SK-N-SH (cell line): ENCODE measurements at regions not wholly inside any gene's neighbourhood (a gene's known extent, or its start where the extent isn't known, plus 50 kb on each side); places are given as distances from the start of the nearest gene placed in this dataset.

ENCODE experiments used
- CTCF ChIA-PET: fragments of 300-600, 350-600 bp; formaldehyde crosslinking; extraction: SDS; loops from one replicate; lab custom pipeline; 2021; lab: Yijun Ruan, JAX
- POLR2A ChIA-PET: fragments of 350-600 bp; sonication (Branson Sonifier 250); formaldehyde crosslinking; extraction: SDS; loops from one replicate; lab custom pipeline; 2020; ENCODE audit warnings: antibody characterized with exemption, inconsistent platforms; lab: Yijun Ruan, JAX
- DNase-seq: peaks from one replicate; pipeline ENCODE4 v3.0.0; 2012
- H2AFZ ChIP-seq: fragments of 200-600 bp; sonication (generic); 2 replicates; pipeline ENCODE4 v1.8.1; 2016; ENCODE audit warnings: antibody characterized with exemption, mild to moderate bottlenecking, low read depth
- H3F3A ChIP-seq: fragments of 200-600 bp; sonication (generic); replicated peaks from 2 replicates; pipeline ENCODE3; 2016; ENCODE audit warnings: antibody characterized with exemption, mild to moderate bottlenecking; ENCODE audit not compliant: insufficient read depth
- H3K27ac ChIP-seq, 2 experiments: fragments of 200-500 bp in 1 of 2; fragments of 200-600 bp in 1 of 2; sonication (Bioruptor generic) in 1 of 2; sonication (generic), shearing (Covaris generic) in 1 of 2; 2 replicates each; pipeline versions ENCODE4 v1.5.1 to v1.6.1; 2014 to 2016; ENCODE audit warnings: low read depth in 2 of 2, inconsistent platforms in 1 of 2, low read length in 1 of 2, mild to moderate bottlenecking in 1 of 2, mixed read lengths in 1 of 2
- H3K27me3 ChIP-seq: fragments of 200-600 bp; sonication (generic), shearing (Covaris generic); 2 replicates; pipeline ENCODE4 v1.6.1; 2016; ENCODE audit warnings: mixed run types; ENCODE audit not compliant: insufficient read depth
- H3K36me3 ChIP-seq, 2 experiments: fragments of 200-500 bp in 1 of 2; fragments of 200-600 bp in 1 of 2; sonication (Bioruptor generic) in 1 of 2; sonication (generic) in 1 of 2; replicated peaks in 1 of 2; 2 replicates each; pipeline versions ENCODE3 to v1.5.1; 2014 to 2016; ENCODE audit warnings: low read length in 1 of 2, mild to moderate bottlenecking in 1 of 2; ENCODE audit not compliant: insufficient read depth in 2 of 2, control insufficient read depth in 1 of 2
- H3K4me1 ChIP-seq, 2 experiments: fragments of 200-500 bp in 1 of 2; fragments of 200-600 bp in 1 of 2; sonication (Bioruptor generic) in 1 of 2; sonication (generic), shearing (Covaris generic) in 1 of 2; 2 replicates each; pipeline versions ENCODE4 v1.5.1 to v1.6.1; 2014 to 2016; ENCODE audit warnings: low read depth in 1 of 2, low read length in 1 of 2, mixed run types in 1 of 2; ENCODE audit not compliant: insufficient read depth in 2 of 2, control insufficient read depth in 1 of 2
- H3K4me2 ChIP-seq: fragments of 200-600 bp; sonication (generic), shearing (Covaris generic); 2 replicates; pipeline ENCODE4 v1.6.1; 2017; ENCODE audit warnings: mixed run types
- H3K4me3 ChIP-seq, 2 experiments: fragments of 200-500 bp in 1 of 2; fragments of 200-600 bp in 1 of 2; sonication (Bioruptor generic) in 1 of 2; sonication (generic), shearing (Covaris generic) in 1 of 2; 2 replicates each; pipeline versions ENCODE4 v1.5.1 to v1.8.1; 2014 to 2016; ENCODE audit warnings: low read depth in 2 of 2, inconsistent platforms in 1 of 2, low read length in 1 of 2, mild to moderate bottlenecking in 1 of 2, mixed read lengths in 1 of 2, moderate library complexity in 1 of 2
- H3K79me2 ChIP-seq: fragments of 200-600 bp; sonication (generic); 2 replicates; pipeline ENCODE4 v1.8.1; 2017; ENCODE audit warnings: mild to moderate bottlenecking; ENCODE audit not compliant: insufficient read depth
- H3K9ac ChIP-seq: fragments of 200-600 bp; sonication (generic); 2 replicates; pipeline ENCODE4 v1.6.1; 2017; ENCODE audit warnings: mixed run types
- H3K9me2 ChIP-seq: fragments of 200-600 bp; sonication (generic); 2 replicates; pipeline ENCODE4 v1.6.1; 2017; ENCODE audit warnings: mixed run types
- H3K9me3 ChIP-seq: fragments of 200-600 bp; sonication (generic); 2 replicates; pipeline ENCODE4 v1.6.1; 2017; ENCODE audit warnings: mixed run types, mild to moderate bottlenecking, moderate library complexity
- H4K20me1 ChIP-seq: fragments of 200-600 bp; sonication (generic); 2 replicates; pipeline ENCODE4 v1.6.1; 2017; ENCODE audit warnings: mild to moderate bottlenecking, mixed run types; ENCODE audit not compliant: insufficient read depth
- ELF1 ChIP-seq: IDR thresholded peaks from 2 replicates; pipeline ENCODE4 v1.4.0; 2012
- EZH2phosphoT487 ChIP-seq: fragments of 200-600 bp; sonication (generic); IDR thresholded peaks from 2 replicates; pipeline ENCODE4 v1.6.1; 2017; ENCODE audit warnings: low read depth, mixed run types, mild to moderate bottlenecking, antibody characterized with exemption, moderate library complexity, borderline replicate concordance
- FOSL2 ChIP-seq: IDR thresholded peaks from 2 replicates; pipeline ENCODE4 v1.4.0; 2012; ENCODE audit warnings: low read depth, mild to moderate bottlenecking, moderate library complexity, borderline replicate concordance
- FOXM1 ChIP-seq: IDR thresholded peaks from 2 replicates; pipeline ENCODE4 v1.4.0; 2012; ENCODE audit warnings: low read depth, mild to moderate bottlenecking
- GABPA ChIP-seq: IDR thresholded peaks from 2 replicates; pipeline ENCODE4 v1.4.0; 2012; ENCODE audit warnings: low read depth, mild to moderate bottlenecking
- GATA2 ChIP-seq: sonication (generic); formaldehyde crosslinking; IDR thresholded peaks from 2 replicates; pipeline ENCODE4 v1.5.0; 2020; ENCODE audit warnings: mild to moderate bottlenecking, missing genetic modification reagents
- RFX5 ChIP-seq: IDR thresholded peaks from 2 replicates; pipeline ENCODE4 v1.6.1; 2012; ENCODE audit warnings: mild to moderate bottlenecking, improper control_type of control experiment, low read length
- SIN3A ChIP-seq: IDR thresholded peaks from 2 replicates; pipeline ENCODE4 v1.6.1; 2012; ENCODE audit warnings: low read depth, mild to moderate bottlenecking, low read length, moderate library complexity, borderline replicate concordance
- TEAD4 ChIP-seq: IDR thresholded peaks from 2 replicates; pipeline ENCODE4 v1.4.0; 2012; ENCODE audit warnings: mild to moderate bottlenecking, borderline replicate concordance; ENCODE audit not compliant: insufficient read depth
- WGBS: methylation state at CpG from one replicate; pipeline ENCODE4 v1.1.6; 2017; ENCODE audit warnings: low lambda C conversion rate; 5-methylcytosine and 5-hydroxymethylcytosine counted together
- TF ChIP-seq, protein P1 (sequence below): IDR thresholded peaks from 2 replicates; pipeline ENCODE4 v1.4.0; 2012; ENCODE audit warnings: low read depth, borderline replicate concordance
- TF ChIP-seq, protein P2 (sequence below): IDR thresholded peaks from 2 replicates; pipeline ENCODE4 v1.4.0; 2012; ENCODE audit warnings: low read depth
- TF ChIP-seq, protein P3 (sequence below): IDR thresholded peaks from 2 replicates; pipeline ENCODE4 v1.6.1; 2012; ENCODE audit warnings: mild to moderate bottlenecking, low read depth, low read length, moderate library complexity
- TF ChIP-seq, protein P4 (sequence below): fragments of 200-600 bp; sonication (generic); IDR thresholded peaks from 2 replicates; pipeline ENCODE4 v1.6.1; 2017; ENCODE audit warnings: antibody characterized with exemption, mild to moderate bottlenecking, moderate library complexity
- TF ChIP-seq, protein P5 (sequence below): fragments of 150-350 bp; IDR thresholded peaks from 2 replicates; pipeline ENCODE4 v1.6.1; 2017; ENCODE audit warnings: antibody characterized with exemption, low read length, low read depth, borderline replicate concordance

DNA sequence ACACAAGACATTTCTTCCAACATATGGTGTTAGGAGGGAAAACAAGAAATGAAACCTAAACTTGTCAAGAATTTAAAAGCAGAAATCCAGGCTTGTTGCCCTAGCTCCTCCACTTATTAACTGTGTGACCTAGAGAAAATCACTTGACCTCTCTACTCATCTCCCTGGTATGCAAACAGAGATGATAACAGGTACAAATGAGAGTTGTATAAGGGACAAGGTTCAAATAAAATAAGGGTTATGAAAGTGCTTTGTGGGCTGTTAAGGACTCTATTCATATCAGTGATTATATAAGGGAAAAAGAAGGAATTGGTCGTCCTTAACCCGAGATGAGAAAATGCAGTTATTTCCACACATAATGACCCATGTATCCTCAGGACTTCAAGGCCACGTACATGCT lies 372.7 kb upstream of the TENM4 start:
- H3K9me2 ChIP-seq, result no peaks in the 10 kb centered on the region
- no peaks in the 10 kb centered on the region for H3K9me3 ChIP-seq
- no peak overlapping the region for H3K9ac ChIP-seq
- no peaks in the 10 kb centered on the region for H3F3A ChIP-seq
- H4K20me1 ChIP-seq, result no peaks in the 10 kb centered on the region
- ChIA-PET POLR2A (no interaction called here), CTCF (no interaction called here)
- no peaks in the 10 kb centered on the region for H3K36me3 ChIP-seq
- no peak overlapping the region for H3K4me3 ChIP-seq
- H3K4me2 ChIP-seq, result no peak overlapping the region
- H3K4me1 ChIP-seq, result no peaks in the 10 kb centered on the region
- no peak for TF ChIP-seq GABPA
- TF ChIP-seq, protein P1, sequence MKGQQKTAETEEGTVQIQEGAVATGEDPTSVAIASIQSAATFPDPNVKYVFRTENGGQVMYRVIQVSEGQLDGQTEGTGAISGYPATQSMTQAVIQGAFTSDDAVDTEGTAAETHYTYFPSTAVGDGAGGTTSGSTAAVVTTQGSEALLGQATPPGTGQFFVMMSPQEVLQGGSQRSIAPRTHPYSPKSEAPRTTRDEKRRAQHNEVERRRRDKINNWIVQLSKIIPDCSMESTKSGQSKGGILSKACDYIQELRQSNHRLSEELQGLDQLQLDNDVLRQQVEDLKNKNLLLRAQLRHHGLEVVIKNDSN, result no peak
- TF ChIP-seq RFX5, result no peak
- TF ChIP-seq GATA2 (CRISPR knock-in tag), result no peak
- TF ChIP-seq, protein P2, sequence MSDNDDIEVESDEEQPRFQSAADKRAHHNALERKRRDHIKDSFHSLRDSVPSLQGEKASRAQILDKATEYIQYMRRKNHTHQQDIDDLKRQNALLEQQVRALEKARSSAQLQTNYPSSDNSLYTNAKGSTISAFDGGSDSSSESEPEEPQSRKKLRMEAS, result no peak
- TF ChIP-seq TEAD4, result no peak
- no peak for TF ChIP-seq ELF1
- TF ChIP-seq FOXM1, result no peak
- TF ChIP-seq, protein P3, sequence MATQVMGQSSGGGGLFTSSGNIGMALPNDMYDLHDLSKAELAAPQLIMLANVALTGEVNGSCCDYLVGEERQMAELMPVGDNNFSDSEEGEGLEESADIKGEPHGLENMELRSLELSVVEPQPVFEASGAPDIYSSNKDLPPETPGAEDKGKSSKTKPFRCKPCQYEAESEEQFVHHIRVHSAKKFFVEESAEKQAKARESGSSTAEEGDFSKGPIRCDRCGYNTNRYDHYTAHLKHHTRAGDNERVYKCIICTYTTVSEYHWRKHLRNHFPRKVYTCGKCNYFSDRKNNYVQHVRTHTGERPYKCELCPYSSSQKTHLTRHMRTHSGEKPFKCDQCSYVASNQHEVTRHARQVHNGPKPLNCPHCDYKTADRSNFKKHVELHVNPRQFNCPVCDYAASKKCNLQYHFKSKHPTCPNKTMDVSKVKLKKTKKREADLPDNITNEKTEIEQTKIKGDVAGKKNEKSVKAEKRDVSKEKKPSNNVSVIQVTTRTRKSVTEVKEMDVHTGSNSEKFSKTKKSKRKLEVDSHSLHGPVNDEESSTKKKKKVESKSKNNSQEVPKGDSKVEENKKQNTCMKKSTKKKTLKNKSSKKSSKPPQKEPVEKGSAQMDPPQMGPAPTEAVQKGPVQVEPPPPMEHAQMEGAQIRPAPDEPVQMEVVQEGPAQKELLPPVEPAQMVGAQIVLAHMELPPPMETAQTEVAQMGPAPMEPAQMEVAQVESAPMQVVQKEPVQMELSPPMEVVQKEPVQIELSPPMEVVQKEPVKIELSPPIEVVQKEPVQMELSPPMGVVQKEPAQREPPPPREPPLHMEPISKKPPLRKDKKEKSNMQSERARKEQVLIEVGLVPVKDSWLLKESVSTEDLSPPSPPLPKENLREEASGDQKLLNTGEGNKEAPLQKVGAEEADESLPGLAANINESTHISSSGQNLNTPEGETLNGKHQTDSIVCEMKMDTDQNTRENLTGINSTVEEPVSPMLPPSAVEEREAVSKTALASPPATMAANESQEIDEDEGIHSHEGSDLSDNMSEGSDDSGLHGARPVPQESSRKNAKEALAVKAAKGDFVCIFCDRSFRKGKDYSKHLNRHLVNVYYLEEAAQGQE, result no peak
- no peak for TF ChIP-seq FOSL2
- TF ChIP-seq, protein P4, sequence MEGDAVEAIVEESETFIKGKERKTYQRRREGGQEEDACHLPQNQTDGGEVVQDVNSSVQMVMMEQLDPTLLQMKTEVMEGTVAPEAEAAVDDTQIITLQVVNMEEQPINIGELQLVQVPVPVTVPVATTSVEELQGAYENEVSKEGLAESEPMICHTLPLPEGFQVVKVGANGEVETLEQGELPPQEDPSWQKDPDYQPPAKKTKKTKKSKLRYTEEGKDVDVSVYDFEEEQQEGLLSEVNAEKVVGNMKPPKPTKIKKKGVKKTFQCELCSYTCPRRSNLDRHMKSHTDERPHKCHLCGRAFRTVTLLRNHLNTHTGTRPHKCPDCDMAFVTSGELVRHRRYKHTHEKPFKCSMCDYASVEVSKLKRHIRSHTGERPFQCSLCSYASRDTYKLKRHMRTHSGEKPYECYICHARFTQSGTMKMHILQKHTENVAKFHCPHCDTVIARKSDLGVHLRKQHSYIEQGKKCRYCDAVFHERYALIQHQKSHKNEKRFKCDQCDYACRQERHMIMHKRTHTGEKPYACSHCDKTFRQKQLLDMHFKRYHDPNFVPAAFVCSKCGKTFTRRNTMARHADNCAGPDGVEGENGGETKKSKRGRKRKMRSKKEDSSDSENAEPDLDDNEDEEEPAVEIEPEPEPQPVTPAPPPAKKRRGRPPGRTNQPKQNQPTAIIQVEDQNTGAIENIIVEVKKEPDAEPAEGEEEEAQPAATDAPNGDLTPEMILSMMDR, result no peak
- TF ChIP-seq, protein P5, sequence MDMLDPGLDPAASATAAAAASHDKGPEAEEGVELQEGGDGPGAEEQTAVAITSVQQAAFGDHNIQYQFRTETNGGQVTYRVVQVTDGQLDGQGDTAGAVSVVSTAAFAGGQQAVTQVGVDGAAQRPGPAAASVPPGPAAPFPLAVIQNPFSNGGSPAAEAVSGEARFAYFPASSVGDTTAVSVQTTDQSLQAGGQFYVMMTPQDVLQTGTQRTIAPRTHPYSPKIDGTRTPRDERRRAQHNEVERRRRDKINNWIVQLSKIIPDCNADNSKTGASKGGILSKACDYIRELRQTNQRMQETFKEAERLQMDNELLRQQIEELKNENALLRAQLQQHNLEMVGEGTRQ, result no peak
- no peak for TF ChIP-seq EZH2phosphoT487
- no peak for TF ChIP-seq SIN3A
- H2AFZ ChIP-seq, result no peak overlapping the region
- no peaks in the 10 kb centered on the region for H3K27me3 ChIP-seq
- no peak for DNase-seq
- no peak overlapping the region for H3K27ac ChIP-seq
- H3K79me2 ChIP-seq, result no peaks in the 10 kb centered on the region
- WGBS, result 14% methylated on average over 3 of the region's 3 CpGs
